Common myeloid progenitor, CD34-positive (primary cell): ENCODE measurements at regions not wholly inside any gene's neighbourhood (a gene's known extent, or its start where the extent isn't known, plus 50 kb on each side); places are given as distances from the start of the nearest gene placed in this dataset.

Experiments used
- CTCF ChIA-PET: fragments of 350-600 bp; sonication (Branson Sonifier 250); formaldehyde crosslinking; loops from one replicate; lab custom pipeline; 2021; ENCODE audit warnings: antibody characterized with exemption; lab: Charles Lee
- POLR2A ChIA-PET: fragments of 350-600 bp; sonication (Branson Sonifier 250); formaldehyde crosslinking; loops from one replicate; lab custom pipeline; 2021; ENCODE audit warnings: antibody characterized with exemption; lab: Charles Lee
- DNase-seq, 3 donors: peaks; one replicate each; pipeline versions ENCODE4 v3.0.0 to v3.0.0-alpha.2; 2013
- H3K27ac ChIP-seq, 2 experiments: 1 replicate in 1 of 2; 2 replicates in 1 of 2; pipeline ENCODE4 v1.7.0; 2013; ENCODE audit warnings: inconsistent platforms in 2 of 2, low read length in 2 of 2, mild to moderate bottlenecking in 2 of 2, low read depth in 1 of 2, moderate library complexity in 1 of 2; ENCODE audit not compliant: severe bottlenecking in 2 of 2, insufficient read depth in 1 of 2, poor library complexity in 1 of 2
- H3K27me3 ChIP-seq, 5 experiments: replicated peaks in 2 of 5; 1 replicate in 3 of 5; 2 replicates in 2 of 5; pipeline versions ENCODE4 v1.6.1 to v1.7.0; 2013; ENCODE audit warnings: low read length in 4 of 5, mild to moderate bottlenecking in 2 of 5, moderate library complexity in 2 of 5, inconsistent platforms in 1 of 5; ENCODE audit not compliant: insufficient read depth in 5 of 5, control insufficient read depth in 4 of 5
- H3K36me3 ChIP-seq, 4 experiments: 1 replicate in 2 of 4; 2 replicates in 2 of 4; pipeline versions ENCODE4 v1.6.1 to v1.7.0; 2013; ENCODE audit warnings: low read length in 3 of 4, control low read depth in 1 of 4, mild to moderate bottlenecking in 1 of 4; ENCODE audit not compliant: control insufficient read depth in 4 of 4, insufficient read depth in 4 of 4
- H3K4me1 ChIP-seq, 4 experiments: 1 replicate in 3 of 4; 2 replicates in 1 of 4; pipeline versions ENCODE4 v1.6.1 to v1.7.1; 2013; ENCODE audit warnings: low read length in 3 of 4, mild to moderate bottlenecking in 3 of 4, control low read depth in 1 of 4, inconsistent platforms in 1 of 4, moderate library complexity in 1 of 4; ENCODE audit not compliant: control insufficient read depth in 4 of 4, insufficient read depth in 4 of 4; ENCODE audit errors: control extremely low read depth in 1 of 4
- H3K4me3 ChIP-seq, 7 experiments: 1 replicate in 4 of 7; 2 replicates in 3 of 7; pipeline versions ENCODE4 v1.5.1 to v1.7.0; 2013; ENCODE audit warnings: mild to moderate bottlenecking in 7 of 7, low read length in 6 of 7, moderate library complexity in 6 of 7, inconsistent platforms in 2 of 7, low read depth in 2 of 7, control low read depth in 1 of 7; ENCODE audit not compliant: insufficient read depth in 4 of 7, control insufficient read depth in 1 of 7; ENCODE audit errors: extremely low read depth in 1 of 7
- H3K9me3 ChIP-seq, 5 experiments: 1 replicate in 4 of 5; 2 replicates in 1 of 5; pipeline versions ENCODE4 v1.6.1 to v1.7.1; 2013; ENCODE audit warnings: low read length in 4 of 5, mild to moderate bottlenecking in 2 of 5, inconsistent platforms in 1 of 5, low read depth in 1 of 5, moderate library complexity in 1 of 5; ENCODE audit not compliant: control insufficient read depth in 4 of 5, insufficient read depth in 2 of 5; ENCODE audit errors: control extremely low read depth in 1 of 5
- WGBS: methylation state at CpG from one replicate; pipeline ENCODE4 v1.1.5; 2013; ENCODE audit not compliant: insufficient coverage; 5-methylcytosine and 5-hydroxymethylcytosine counted together

DNA sequence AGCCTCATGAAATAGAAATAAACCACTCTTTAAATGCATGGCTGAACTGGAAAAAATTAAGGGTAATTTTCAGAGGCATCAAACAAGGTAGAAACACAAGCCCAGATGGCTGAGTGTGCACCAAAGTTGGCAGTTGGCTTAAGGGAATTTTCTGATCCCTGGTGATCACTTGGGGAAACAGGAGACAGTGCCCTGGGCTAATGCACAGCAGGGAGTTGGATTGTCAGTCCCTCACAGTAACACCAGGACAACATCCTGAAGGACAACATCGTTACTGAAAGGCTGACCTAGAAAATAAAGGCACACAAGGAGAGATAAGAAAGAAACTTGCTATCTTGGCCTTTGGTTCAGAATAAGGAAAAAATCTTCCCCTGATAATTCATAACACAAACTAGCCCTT, 417.0 kb downstream of the SLC4A3 start:
- Histone ChIP-seq H3K4me1 (no peaks in the 10 kb centered on the region), H3K4me3 (no peak overlapping the region), H3K9me3 (no peaks in the 10 kb centered on the region), H3K36me3 (no peaks in the 10 kb centered on the region), H3K27me3 (no peaks in the 10 kb centered on the region), H3K27ac (no peak overlapping the region)
- DNase-seq: no peak
- WGBS: no CpG with 5 or more reads among the region's 1 CpG
- ChIA-PET CTCF (no interaction called here), POLR2A (no interaction called here)

DNA sequence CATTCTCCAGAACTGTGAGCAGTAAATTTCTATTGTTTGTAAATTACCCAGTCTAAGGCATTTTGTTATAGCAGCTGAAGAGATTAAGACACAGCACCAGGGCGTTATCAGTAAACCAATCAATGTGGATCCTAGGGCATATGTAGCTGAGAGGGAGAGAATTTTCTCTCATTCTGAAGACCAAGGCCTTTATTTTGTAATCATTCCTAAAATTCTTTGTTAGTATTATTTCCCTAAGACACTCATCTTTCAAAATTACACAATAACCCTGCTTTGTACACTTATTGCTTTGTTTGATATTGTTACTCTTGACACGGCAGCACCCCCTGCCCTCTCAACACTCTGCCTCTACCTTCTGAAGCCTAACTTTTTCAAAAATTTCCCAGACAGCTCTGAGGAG, 419.1 kb downstream of the SLC4A3 start:
- no peak for DNase-seq
- H3K27me3 ChIP-seq: no peaks in the 10 kb centered on the region
- H3K4me1 ChIP-seq: no peaks in the 10 kb centered on the region
- 100% methylated on average over 1 of the region's 2 CpGs for WGBS
- H3K27ac ChIP-seq: no peak overlapping the region
- H3K36me3 ChIP-seq: no peaks in the 10 kb centered on the region
- ChIA-PET CTCF (no interaction called here), POLR2A (no interaction called here)
- no peaks in the 10 kb centered on the region for H3K9me3 ChIP-seq
- no peak overlapping the region for H3K4me3 ChIP-seq

DNA sequence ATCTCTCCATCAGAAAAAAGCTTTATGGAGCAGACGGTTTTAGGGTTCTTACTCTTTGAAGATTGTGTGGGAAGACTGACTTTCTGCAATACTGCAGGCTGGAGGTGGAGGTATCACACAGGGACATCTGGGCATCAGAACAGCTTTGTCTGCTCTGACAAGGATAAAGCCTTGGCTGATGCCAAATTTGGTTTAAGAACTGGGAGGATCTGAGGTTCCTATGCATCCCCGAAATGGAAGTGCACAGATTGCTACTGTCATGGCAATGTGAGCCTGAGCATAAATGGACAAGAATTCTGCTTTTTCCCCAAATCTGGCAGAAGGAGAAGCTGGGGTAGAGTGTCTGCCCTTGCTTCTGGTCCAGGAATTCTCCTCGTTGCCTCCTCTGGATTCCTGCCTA, 424.3 kb downstream of the SLC4A3 start:
- DNase-seq: no peak
- WGBS: 97% methylated on average over 2 of the region's 3 CpGs
- POLR2A ChIA-PET: no interaction called here

DNA sequence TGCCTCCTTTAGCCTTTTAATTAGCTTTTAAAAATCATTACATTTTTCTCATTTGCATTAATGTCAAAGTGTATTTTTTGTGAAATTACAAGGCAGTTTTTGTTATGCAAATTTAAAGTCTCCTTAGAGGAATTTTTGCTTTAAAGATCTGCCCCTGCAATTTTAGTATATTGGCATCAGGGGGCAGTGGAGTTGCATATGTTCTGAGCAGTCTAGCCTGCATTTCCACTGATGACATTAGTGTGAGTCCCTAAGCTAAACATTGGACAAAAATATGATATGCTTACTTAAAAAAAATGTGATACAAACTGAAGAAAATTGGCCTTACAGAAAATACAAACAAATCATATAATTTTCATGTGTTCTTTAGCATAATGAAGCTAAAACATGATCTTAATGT, 426.5 kb downstream of the SLC4A3 start:
- Histone ChIP-seq H3K4me3 (no peak overlapping the region), H3K27ac (no peak overlapping the region), H3K36me3 (no peaks in the 10 kb centered on the region), H3K27me3 (peaks cover 0 to 3% (median 0%) of the 10 kb centered on the region in 5 experiments), H3K4me1 (no peaks in the 10 kb centered on the region), H3K9me3 (peaks cover 0 to 2% (median 0%) of the 10 kb centered on the region in 5 experiments)
- DNase-seq: no peak
- POLR2A ChIA-PET: no interaction called here
- CTCF ChIA-PET: no interaction called here

More for the DNA sequence above, 424.3 kb downstream of the SLC4A3 start:
- Histone ChIP-seq H3K4me3 (no peak overlapping the region), H3K27me3 (peaks cover 0 to 3% (median 0%) of the 10 kb centered on the region in 5 experiments), H3K4me1 (no peaks in the 10 kb centered on the region), H3K36me3 (no peaks in the 10 kb centered on the region), H3K27ac (no peak overlapping the region), H3K9me3 (peaks cover 0 to 2% (median 0%) of the 10 kb centered on the region in 5 experiments)
- CTCF ChIA-PET: no interaction called here

DNA sequence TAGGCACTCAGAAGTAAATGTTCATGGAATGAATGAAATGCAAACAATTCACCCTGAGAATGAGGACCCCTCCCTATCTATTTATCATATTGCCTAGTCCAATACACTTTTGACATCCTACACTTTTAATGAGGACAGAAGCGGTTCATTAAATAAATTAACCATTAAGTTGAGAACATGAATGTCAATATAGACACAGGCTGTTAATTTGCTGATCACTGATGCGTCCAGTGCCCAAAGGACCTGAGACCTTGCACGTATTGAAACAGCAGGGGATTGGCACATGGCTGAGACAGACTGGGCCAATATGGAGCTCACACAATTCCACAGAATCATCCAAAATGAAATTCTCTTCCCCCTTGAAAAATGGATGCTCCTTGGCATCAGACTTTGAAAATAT, 430.0 kb downstream of the SLC4A3 start:
- POLR2A ChIA-PET: no interaction called here
- DNase-seq: no peak
- WGBS: no CpG with 5 or more reads among the region's 3 CpGs
- Histone ChIP-seq H3K27me3 (no peaks in the 10 kb centered on the region), H3K4me3 (no peak overlapping the region), H3K4me1 (no peaks in the 10 kb centered on the region), H3K36me3 (no peaks in the 10 kb centered on the region), H3K9me3 (peaks cover 0 to 2% (median 0%) of the 10 kb centered on the region in 5 experiments), H3K27ac (no peak overlapping the region)
- CTCF ChIA-PET: no interaction called here

DNA sequence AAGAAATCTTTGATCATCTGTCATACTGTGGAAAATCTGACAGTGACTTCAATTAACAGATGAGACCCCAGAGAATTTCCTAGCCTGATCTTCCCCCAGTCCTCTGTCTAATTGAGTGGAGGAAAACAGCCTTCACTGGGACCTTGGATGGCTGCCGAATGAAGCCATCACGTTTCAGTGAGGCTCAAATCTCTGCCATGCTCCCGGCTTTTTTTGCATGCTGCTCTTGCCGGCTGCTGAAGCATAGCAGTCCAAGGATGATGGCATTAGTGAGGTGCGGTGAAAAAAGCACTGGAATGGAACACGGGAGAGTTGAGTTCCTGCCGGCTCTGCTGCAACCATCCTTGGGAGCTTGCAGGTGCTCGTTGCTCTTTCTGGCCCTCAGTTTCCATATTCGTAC, 430.5 kb downstream of the SLC4A3 start:
- H3K27me3 ChIP-seq: no peaks in the 10 kb centered on the region
- no peak overlapping the region for H3K4me3 ChIP-seq
- ChIA-PET CTCF (no interaction called here), POLR2A (no interaction called here)
- H3K27ac ChIP-seq: no peak overlapping the region
- 86% methylated on average over 9 of the region's 9 CpGs for WGBS
- no peaks in the 10 kb centered on the region for H3K4me1 ChIP-seq
- no peaks in the 10 kb centered on the region for H3K36me3 ChIP-seq
- no peak for DNase-seq
- H3K9me3 ChIP-seq: peaks cover 0 to 2% (median 0%) of the 10 kb centered on the region in 5 experiments

DNA sequence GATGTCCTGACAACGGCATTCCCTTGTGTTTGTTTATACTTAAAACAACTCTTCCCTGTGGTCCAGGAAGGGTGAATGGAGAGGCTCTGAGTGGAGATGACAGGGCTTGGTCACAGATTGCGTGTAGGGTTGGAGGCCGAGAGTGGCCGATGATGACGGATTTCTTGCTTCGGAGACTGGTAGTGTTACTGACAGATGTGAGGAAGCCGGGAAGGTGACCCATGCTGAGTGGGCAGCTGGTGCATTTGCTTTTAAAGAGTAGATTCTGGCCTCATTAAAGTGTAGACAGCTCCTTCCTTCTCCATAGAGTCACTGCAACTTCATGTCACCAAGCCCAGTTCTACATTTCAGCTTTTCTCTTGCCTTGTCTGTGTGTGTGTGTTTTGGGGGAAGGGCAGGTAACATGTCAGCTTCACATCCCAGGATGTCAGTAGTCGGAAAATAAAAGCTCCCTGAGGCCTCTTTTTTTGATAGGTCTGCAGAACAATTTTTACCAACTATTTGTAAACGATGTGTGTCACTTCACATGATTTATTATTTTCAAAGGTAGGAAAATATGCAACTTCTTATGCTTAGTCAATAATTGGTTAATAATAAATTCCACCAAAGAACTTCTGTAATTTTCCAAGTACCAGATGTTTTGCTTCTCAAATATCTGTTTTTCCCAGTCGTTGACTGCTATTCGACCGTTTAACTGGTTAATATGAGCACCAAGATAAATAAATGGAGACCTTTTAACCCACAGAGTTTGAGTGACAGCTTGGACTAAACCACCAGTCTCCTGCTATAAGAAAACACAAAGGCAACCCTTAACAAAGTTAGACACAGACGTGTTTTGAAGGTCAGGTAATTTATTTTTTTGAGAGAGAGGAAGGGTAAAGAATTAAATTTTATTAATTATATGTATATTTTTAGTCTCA, 436.9 kb downstream of the SLC4A3 start:
- no peaks in the 10 kb centered on the region for H3K27me3 ChIP-seq
- no peaks in the 10 kb centered on the region for H3K9me3 ChIP-seq
- H3K4me1 ChIP-seq: no peaks in the 10 kb centered on the region
- no peak overlapping the region for H3K4me3 ChIP-seq
- ChIA-PET POLR2A (no interaction called here), CTCF (no interaction called here)
- no peak for DNase-seq
- no peak overlapping the region for H3K27ac ChIP-seq
- WGBS: 73% methylated on average over 7 of the region's 13 CpGs
- no peaks in the 10 kb centered on the region for H3K36me3 ChIP-seq
